NT2/D1 (cell line): ENCODE measurements at regions not wholly inside any gene's neighbourhood (a gene's known extent, or its start where the extent isn't known, plus 50 kb on each side); places are given as distances from the start of the nearest gene placed in this dataset.

Source experiments
- SUZ12 ChIP-seq: IDR thresholded peaks from 2 replicates; pipeline ENCODE4 v1.6.1; 2011; ENCODE audit not compliant: insufficient read length, insufficient read depth; ENCODE audit errors: extremely low read depth
- YY1 ChIP-seq: IDR thresholded peaks from 2 replicates; pipeline ENCODE4 v1.6.1; 2011; ENCODE audit not compliant: insufficient read length, insufficient read depth
- ZNF274 ChIP-seq: IDR thresholded peaks from 2 replicates; pipeline ENCODE4 v1.6.1; 2011; ENCODE audit warnings: mild to moderate bottlenecking, low read depth, low read length

- TF ChIP-seq SUZ12: no peak
- no peak for TF ChIP-seq ZNF274
- no peak for TF ChIP-seq YY1
These were observed 78.0 kb upstream of the KCNJ6 start for GRCh38 chr21:37994211-37994610.
